HepG2 (cell line): ENCODE measurements at regions not wholly inside any gene's neighbourhood (a gene's known extent, or its start where the extent isn't known, plus 50 kb on each side); places are given as distances from the start of the nearest gene placed in this dataset.
A peak's percentile ranks its signal among the peaks of the same experiment; 100 is the strongest.

Experiments
- DNMT3B ChIP-seq: conservative IDR thresholded peaks from 2 replicates; pipeline ENCODE4 v1.6.1; 2016; ENCODE audit warnings: missing biosample characterization, control low read depth
- FOXC1 ChIP-seq: sonication (generic); formaldehyde crosslinking; IDR thresholded peaks from 2 replicates; pipeline ENCODE4 v1.8.0; 2022; ENCODE audit warnings: mild to moderate bottlenecking, missing genetic modification reagents, borderline replicate concordance
- GMEB2 ChIP-seq: IDR thresholded peaks from 2 replicates; pipeline ENCODE4 v1.6.1; 2016; ENCODE audit warnings: missing biosample characterization, missing genetic modification reagents, low read depth
- HOXA3 ChIP-seq: sonication (generic); formaldehyde crosslinking; IDR thresholded peaks from 2 replicates; pipeline ENCODE4 v1.5.0; 2020; ENCODE audit warnings: missing genetic modification reagents
- MYPOP ChIP-seq: sonication (generic); formaldehyde crosslinking; IDR thresholded peaks from 2 replicates; pipeline ENCODE4 v1.8.1; 2023; ENCODE audit warnings: mild to moderate bottlenecking, moderate library complexity, missing genetic modification reagents
- SYNCRIP ChIP-seq: fragments of 200-400 bp; formaldehyde crosslinking; IDR thresholded peaks from 2 replicates; pipeline ENCODE4 v1.6.1; 2018; ENCODE audit warnings: mild to moderate bottlenecking, low read depth, low read length; ENCODE audit not compliant: insufficient read depth
- THAP7 ChIP-seq: sonication (generic); formaldehyde crosslinking; IDR thresholded peaks from 2 replicates; pipeline ENCODE4 v1.8.1; 2023; ENCODE audit warnings: mild to moderate bottlenecking, missing genetic modification reagents
- XRCC5 ChIP-seq: fragments of 200-400 bp; formaldehyde crosslinking; optimal IDR thresholded peaks from 2 replicates; pipeline ENCODE3; 2017; ENCODE audit warnings: mild to moderate bottlenecking, low read length
- ZFP36L1 ChIP-seq: sonication (generic); formaldehyde crosslinking; IDR thresholded peaks from 2 replicates; pipeline ENCODE4 v1.8.0; 2022; ENCODE audit warnings: mild to moderate bottlenecking, missing genetic modification reagents, moderate library complexity
- ZNF10 ChIP-seq: sonication (generic); formaldehyde crosslinking; IDR thresholded peaks from 2 replicates; pipeline ENCODE4 v1.4.0; 2020; ENCODE audit warnings: mild to moderate bottlenecking, low read depth, missing genetic modification reagents, borderline replicate concordance
- ZNF142 ChIP-seq: sonication (generic); formaldehyde crosslinking; IDR thresholded peaks from 2 replicates; pipeline ENCODE4 v1.4.0; 2020; ENCODE audit warnings: missing genetic modification reagents
- ZNF350 ChIP-seq: sonication (generic); formaldehyde crosslinking; IDR thresholded peaks from 2 replicates; pipeline ENCODE4 v1.4.0; 2020; ENCODE audit warnings: mild to moderate bottlenecking, low read depth, missing genetic modification reagents, borderline replicate concordance
- ZNF556 ChIP-seq: sonication (generic); formaldehyde crosslinking; IDR thresholded peaks from 2 replicates; pipeline ENCODE4 v1.4.0; 2020; ENCODE audit warnings: mild to moderate bottlenecking, missing genetic modification reagents, borderline replicate concordance
- ZNF704 ChIP-seq: sonication (generic); formaldehyde crosslinking; IDR thresholded peaks from 2 replicates; pipeline ENCODE4 v1.8.1; 2023; ENCODE audit warnings: mild to moderate bottlenecking, inconsistent platforms, moderate library complexity, missing genetic modification reagents, borderline replicate concordance

- TF ChIP-seq ZNF556 (CRISPR knock-in tag) (peak; percentile 48; the same call in 1 of the 2 replicates), HOXA3 (CRISPR knock-in tag) (peak; percentile 39; the same call in 1 of the 2 replicates), SYNCRIP (no peak), THAP7 (CRISPR knock-in tag) (0 out of 2 replicates have a peak, but pooled peaks have one; percentile 42), ZNF704 (CRISPR knock-in tag) (no peak), GMEB2 (CRISPR knock-in tag) (no peak), DNMT3B (CRISPR knock-in tag) (no peak), ZNF142 (CRISPR knock-in tag) (no peak), ZFP36L1 (CRISPR knock-in tag) (no peak), ZNF10 (CRISPR knock-in tag) (no peak), MYPOP (0 out of 2 replicates have a peak, but pooled peaks have one; percentile 43), FOXC1 (CRISPR knock-in tag) (no peak), XRCC5 (peak; percentile 22), ZNF350 (CRISPR knock-in tag) (0 out of 2 replicates have a peak, but pooled peaks have one; percentile 21)
Observed at GRCh38 chr7:92925876-92926696, 89.7 kb upstream of the CDK6 start (continued).
